ENCODE measurements at regions not wholly inside any gene's neighbourhood (a gene's known extent, or its start where the extent isn't known, plus 50 kb on each side); places are given as distances from the start of the nearest gene placed in this dataset.

DNA sequence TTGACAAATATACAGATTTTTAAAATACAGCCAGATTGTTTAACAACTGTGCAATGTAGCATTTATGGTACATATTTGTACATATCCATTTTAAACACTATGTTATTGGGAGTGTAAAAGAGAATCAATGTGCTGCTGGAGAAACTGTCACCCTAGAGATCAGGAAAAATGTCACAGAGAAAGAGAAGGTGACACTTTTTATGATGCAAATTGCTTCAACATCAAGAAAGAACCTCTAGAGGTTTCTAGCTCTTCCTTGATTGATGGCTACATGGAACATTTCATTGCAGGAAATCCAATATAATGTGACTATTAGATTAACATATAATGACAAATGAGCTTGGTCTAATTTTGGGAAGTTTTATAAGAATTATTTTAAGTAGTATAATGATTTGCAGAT, 1491.2 kb upstream of the PCDH20 start:
- TF ChIP-seq, protein P1, sequence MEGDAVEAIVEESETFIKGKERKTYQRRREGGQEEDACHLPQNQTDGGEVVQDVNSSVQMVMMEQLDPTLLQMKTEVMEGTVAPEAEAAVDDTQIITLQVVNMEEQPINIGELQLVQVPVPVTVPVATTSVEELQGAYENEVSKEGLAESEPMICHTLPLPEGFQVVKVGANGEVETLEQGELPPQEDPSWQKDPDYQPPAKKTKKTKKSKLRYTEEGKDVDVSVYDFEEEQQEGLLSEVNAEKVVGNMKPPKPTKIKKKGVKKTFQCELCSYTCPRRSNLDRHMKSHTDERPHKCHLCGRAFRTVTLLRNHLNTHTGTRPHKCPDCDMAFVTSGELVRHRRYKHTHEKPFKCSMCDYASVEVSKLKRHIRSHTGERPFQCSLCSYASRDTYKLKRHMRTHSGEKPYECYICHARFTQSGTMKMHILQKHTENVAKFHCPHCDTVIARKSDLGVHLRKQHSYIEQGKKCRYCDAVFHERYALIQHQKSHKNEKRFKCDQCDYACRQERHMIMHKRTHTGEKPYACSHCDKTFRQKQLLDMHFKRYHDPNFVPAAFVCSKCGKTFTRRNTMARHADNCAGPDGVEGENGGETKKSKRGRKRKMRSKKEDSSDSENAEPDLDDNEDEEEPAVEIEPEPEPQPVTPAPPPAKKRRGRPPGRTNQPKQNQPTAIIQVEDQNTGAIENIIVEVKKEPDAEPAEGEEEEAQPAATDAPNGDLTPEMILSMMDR (IDR thresholded peaks at IDR 0.05): no peak

DNA sequence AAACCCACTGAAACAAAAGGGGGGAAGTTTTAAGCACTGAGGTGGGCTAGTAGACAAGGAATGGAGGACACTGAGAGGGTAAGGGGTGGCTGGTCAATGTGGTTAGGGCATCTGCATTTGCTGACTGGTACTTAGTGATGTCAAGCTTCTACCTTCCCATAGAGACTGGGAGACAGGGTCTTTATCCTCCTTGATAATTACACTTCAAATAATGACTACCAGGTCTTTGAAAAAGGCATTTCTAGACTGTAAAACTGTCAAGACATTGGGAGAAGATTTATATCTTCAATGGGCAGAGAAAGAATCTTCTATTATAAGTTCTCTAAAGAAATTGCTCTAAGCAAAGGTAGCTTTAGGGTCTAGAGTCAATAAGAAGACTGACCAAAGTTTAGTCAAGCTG, 1490.8 kb upstream of the PCDH20 start:
- TF ChIP-seq, protein P1 (IDR thresholded peaks at IDR 0.05): no peak

DNA sequence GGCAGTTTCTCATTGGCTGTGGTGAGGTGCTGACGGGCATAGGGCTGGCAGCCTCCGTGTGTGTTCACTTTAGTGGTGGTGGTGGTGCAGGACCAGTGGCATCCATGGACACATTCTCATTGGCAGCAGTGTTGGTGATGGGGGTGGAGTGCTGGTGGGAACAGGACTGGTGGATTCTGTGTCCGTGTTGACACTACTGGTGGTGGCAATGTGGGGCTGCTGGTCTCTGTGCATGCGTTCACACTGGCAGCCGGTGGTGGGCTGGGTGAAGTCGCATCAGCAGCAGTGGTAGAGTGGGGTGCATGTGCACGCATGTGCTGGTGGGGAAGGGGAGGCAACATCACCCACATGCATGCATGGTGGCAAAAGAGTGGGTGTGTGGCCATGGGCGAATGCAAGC, 1471.4 kb upstream of the PCDH20 start:
- TF ChIP-seq, protein P1 (IDR thresholded peaks at IDR 0.05): no peak

DNA sequence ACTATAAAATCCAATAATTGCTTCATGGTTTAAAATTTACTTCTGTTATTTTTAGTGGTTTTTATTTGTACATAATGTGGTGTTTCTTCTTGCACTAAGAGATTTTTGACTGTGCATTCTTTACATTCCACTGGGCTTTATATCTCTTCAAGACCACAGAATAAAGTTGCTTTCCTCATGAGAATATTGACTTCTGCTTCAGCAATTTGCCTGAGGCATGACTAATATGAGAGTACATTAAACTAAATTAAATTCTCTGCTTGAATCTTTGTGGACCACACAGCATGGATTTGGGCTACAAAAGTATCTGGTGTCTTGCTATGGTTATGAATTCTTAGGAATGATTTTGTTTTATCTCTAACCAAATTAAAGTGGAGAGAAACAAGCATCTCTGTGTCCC, 1463.4 kb upstream of the PCDH20 start:
- TF ChIP-seq, protein P1 (IDR thresholded peaks at IDR 0.05): no peak

DNA sequence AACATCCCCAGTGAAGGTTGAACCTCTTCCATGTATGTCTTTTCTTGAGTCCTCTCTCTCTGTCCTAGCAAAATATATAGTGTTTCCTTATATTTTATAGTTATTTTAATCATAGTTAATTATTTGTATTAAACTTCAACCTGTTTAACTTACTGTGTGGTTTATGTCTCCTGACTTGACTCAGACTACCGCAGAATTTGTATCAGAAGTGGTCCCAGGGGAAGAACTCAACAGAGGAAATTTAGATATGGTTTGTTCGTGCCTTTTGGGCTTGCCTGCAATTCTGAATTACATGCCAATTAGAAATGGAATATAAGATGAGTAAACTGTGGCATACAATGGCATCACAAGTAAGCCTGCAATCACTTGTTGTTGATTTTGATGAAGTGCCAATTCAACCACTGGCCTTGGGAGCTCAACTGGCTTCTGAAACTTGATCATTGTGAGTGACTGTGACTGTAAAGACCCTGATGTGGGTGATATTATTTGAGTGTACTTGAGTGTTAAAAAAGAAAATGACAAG, 1459.5 kb upstream of the PCDH20 start:
- TF ChIP-seq, protein P1 (IDR thresholded peaks at IDR 0.05): no peak

DNA sequence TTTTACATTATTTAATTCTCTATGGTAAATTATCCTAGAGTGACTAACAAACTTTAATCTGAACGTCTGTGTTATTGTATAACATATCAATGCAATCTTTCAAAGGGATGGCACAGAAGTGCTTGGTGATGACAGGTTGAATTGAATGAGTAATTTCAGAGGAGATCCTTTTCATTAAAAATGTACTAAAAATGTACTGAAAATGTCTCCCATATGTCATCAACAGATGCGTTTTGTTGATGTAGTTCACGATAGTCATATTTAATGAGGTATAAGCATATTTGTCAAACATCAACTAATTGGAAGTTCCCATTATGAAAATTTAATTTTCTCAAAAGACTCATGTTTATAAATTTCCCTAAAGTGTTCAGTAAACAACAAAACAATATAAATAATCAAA, 1434.7 kb upstream of the PCDH20 start:
- TF ChIP-seq, protein P1 (IDR thresholded peaks at IDR 0.05): no peak

DNA sequence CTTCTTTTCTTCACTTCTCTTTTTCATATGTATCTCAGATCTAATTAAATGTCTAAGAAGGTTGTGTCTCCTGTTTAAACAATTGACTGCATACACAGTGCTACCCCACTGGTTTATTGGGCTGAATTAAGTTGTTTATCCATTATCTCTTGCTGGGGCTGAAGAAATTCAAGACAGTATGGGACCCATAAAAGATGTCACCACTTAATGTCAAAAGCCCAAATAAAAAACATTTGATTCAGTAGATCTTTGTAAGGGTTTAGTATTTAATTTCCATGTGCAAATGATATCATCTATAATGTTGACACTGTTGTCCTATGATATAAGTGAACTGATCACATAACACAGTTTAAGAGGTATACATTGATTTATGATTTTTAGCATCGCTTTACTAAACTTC, 1431.9 kb upstream of the PCDH20 start:
- TF ChIP-seq, protein P1 (IDR thresholded peaks at IDR 0.05): no peak

DNA sequence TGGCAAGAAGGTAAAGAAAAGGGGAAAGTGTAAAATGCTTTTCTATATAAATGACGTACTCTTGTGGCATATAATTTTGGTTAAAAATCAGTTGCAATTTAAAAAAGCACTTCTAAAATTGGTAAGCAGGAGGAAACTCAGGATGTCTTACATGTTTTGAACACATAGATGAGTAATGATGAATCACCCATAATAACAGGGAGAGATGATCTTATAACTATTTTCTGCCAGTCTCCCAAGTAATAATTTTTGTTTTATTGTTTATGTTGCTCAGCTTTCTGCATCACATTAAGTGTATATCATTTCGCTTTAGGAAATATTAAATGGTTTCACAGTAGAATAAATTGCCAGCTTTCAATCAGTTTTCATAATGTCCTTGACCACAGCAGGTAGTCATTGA, 1430.7 kb upstream of the PCDH20 start:
- TF ChIP-seq, protein P1 (IDR thresholded peaks at IDR 0.05): no peak

Data from LNCAP (cell line).